Lower lobe of right lung (tissue), 2 donors: ENCODE measurements at regions not wholly inside any gene's neighbourhood (a gene's known extent, or its start where the extent isn't known, plus 50 kb on each side); places are given as distances from the start of the nearest gene placed in this dataset.
A peak's percentile ranks its signal among the peaks of the same experiment; 100 is the strongest.

Source experiments
- ATAC-seq, 2 donors: fragments of 200-7000 bp; cut with Tn5 transposase; one replicate each; pipeline ENCODE4 v1.9.1; 2020 to 2022; ENCODE audit warnings: mild to moderate bottlenecking in 2 of 2, moderate library complexity in 2 of 2
- DNase-seq: peaks from one replicate; pipeline ENCODE4 v3.0.0-alpha.2; 2020
- H3K27ac ChIP-seq: fragments of 200-600 bp; one replicate; pipeline ENCODE4 v1.8.0; 2022
- H3K27me3 ChIP-seq: fragments of 200-600 bp; one replicate; pipeline ENCODE4 v1.8.0; 2022; ENCODE audit warnings: low read depth
- H3K36me3 ChIP-seq: fragments of 200-600 bp; one replicate; pipeline ENCODE4 v1.8.0; 2022; ENCODE audit warnings: mild to moderate bottlenecking
- H3K4me1 ChIP-seq: fragments of 200-600 bp; one replicate; pipeline ENCODE4 v1.8.0; 2022
- H3K4me3 ChIP-seq: fragments of 200-600 bp; one replicate; pipeline ENCODE4 v1.8.0; 2022; ENCODE audit warnings: mild to moderate bottlenecking
- H3K9me3 ChIP-seq: fragments of 200-600 bp; one replicate; pipeline ENCODE4 v1.8.0; 2022
- intact Hi-C: fragments of 100-400 bp; cut with DNase I; formaldehyde crosslinking; loops from one replicate; pipeline ENCODE4 v1.11.0; 2022
- TF ChIP-seq, protein P1 (sequence below): fragments of 200-600 bp; IDR thresholded peaks from one replicate; pipeline ENCODE4 v1.8.0; 2022; ENCODE audit warnings: antibody characterized with exemption, mild to moderate bottlenecking
- donor health status: DM: no; HTN: yes; CAD: no; lungs with severe emphysema.

DNA sequence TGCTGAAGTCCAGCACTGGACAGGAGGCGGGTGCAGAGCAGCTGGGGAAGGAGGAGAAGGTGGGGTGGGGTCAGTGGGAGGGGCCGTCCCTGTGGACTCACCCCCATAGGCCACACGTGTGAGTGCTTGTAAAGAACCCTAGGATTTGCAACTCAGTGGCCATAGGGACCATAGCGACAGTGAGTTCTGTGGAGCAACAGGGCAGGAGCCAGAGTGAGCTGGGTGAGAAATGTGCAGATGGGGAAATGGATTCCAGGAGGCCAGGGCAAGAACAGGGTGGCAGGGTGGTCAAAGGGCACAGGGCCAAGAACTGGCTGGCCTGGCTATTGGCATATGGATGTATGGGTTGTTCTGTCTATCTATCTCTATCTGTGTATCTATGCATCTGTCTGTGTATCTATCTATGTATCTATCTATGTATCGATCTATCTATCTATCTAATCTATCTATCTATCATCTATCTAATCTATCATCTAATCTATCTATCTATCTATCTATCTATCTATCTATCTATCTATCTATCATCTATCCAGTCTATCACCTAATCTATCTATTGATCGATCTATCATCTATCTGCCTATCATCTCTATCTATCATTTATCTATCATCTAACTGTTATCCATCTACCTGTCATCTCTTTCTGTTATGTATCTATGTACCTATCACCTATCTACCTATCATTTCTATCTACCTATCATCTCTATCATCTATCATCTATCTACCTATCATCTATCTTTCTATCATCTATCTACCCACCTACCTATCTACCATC is 889.0 kb downstream of the TBC1D22A start:
- Histone ChIP-seq H3K36me3 (no peaks in the 10 kb centered on the region), H3K27ac (no peak overlapping the region), H3K4me3 (no peak overlapping the region), H3K4me1 (no peaks in the 10 kb centered on the region), H3K27me3 (no peaks in the 10 kb centered on the region), H3K9me3 (no peaks in the 10 kb centered on the region)
- ATAC-seq: no peak
- intact Hi-C loops: no loop called here
- no peak for DNase-seq
- TF ChIP-seq, protein P1, sequence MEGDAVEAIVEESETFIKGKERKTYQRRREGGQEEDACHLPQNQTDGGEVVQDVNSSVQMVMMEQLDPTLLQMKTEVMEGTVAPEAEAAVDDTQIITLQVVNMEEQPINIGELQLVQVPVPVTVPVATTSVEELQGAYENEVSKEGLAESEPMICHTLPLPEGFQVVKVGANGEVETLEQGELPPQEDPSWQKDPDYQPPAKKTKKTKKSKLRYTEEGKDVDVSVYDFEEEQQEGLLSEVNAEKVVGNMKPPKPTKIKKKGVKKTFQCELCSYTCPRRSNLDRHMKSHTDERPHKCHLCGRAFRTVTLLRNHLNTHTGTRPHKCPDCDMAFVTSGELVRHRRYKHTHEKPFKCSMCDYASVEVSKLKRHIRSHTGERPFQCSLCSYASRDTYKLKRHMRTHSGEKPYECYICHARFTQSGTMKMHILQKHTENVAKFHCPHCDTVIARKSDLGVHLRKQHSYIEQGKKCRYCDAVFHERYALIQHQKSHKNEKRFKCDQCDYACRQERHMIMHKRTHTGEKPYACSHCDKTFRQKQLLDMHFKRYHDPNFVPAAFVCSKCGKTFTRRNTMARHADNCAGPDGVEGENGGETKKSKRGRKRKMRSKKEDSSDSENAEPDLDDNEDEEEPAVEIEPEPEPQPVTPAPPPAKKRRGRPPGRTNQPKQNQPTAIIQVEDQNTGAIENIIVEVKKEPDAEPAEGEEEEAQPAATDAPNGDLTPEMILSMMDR: no peak

DNA sequence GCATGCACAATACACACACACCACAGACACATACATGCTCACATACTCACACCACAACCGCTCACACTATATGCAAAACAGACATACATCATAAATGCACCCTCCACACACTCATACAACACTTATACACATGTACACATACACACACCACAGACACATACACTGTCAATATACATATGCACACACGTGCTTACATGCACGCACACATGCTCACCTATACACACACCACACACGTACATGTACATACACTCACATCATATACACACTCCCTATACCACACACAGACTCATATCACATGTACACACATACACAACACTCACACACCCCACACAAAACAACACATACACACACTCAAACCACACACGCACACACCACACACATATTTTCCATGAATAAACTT is 885.3 kb downstream of the TBC1D22A start:
- H3K27me3 ChIP-seq: no peaks in the 10 kb centered on the region
- no peaks in the 10 kb centered on the region for H3K9me3 ChIP-seq
- intact Hi-C loops: no loop called here
- H3K36me3 ChIP-seq: no peaks in the 10 kb centered on the region
- ATAC-seq (peak in 1 of 2 donors; percentile 15), DNase-seq (no peak)
- no peaks in the 10 kb centered on the region for H3K4me1 ChIP-seq
- H3K27ac ChIP-seq: no peak overlapping the region
- no peak overlapping the region for H3K4me3 ChIP-seq
- TF ChIP-seq, protein P1: no peak

DNA sequence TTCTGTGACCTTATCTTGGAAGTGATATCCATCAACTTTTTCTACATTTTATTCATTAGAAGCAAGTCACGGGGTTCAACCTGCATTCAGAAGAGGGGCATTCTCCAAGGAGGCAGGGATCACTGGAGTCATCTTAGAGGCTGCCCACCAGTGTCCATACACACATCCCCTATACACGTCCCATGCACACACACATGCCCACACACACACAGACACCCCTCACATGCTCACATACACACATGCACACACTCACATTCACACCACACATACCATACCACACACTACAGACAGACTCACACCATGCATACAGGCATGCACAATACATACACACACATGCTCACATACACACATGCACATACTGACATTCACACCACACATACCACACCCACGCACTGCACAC is 884.7 kb downstream of the TBC1D22A start:
- H3K4me1 ChIP-seq: no peaks in the 10 kb centered on the region
- intact Hi-C loops: no loop called here
- no peak overlapping the region for H3K27ac ChIP-seq
- no peaks in the 10 kb centered on the region for H3K9me3 ChIP-seq
- no peak overlapping the region for H3K4me3 ChIP-seq
- H3K36me3 ChIP-seq: no peaks in the 10 kb centered on the region
- DNase-seq (no peak), ATAC-seq (no peak)
- H3K27me3 ChIP-seq: no peaks in the 10 kb centered on the region
- TF ChIP-seq, protein P1: no peak

DNA sequence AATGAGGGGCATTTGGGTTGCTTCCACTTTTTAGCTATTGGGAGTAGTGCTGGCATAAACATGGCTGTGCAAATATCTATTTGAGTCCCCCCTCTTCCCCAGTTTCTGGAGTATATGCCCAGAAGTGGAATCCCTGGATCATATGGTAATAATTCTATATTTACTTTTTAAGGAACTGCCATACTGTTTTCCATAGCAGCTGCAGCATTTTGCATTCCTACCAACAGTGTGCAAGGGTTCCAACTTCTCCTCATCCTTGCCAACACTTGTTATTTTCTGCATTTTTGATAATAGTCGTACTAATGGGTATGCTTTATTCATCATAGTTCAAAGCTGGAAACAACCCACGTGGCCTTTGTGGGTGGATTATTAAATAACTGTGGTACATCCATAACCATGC is 883.5 kb downstream of the TBC1D22A start:
- no peaks in the 10 kb centered on the region for H3K9me3 ChIP-seq
- H3K27ac ChIP-seq: no peak overlapping the region
- ATAC-seq (no peak), DNase-seq (no peak)
- no peaks in the 10 kb centered on the region for H3K36me3 ChIP-seq
- TF ChIP-seq, protein P1: no peak
- H3K4me3 ChIP-seq: no peak overlapping the region
- intact Hi-C loops: no loop called here
- H3K4me1 ChIP-seq: no peaks in the 10 kb centered on the region
- no peaks in the 10 kb centered on the region for H3K27me3 ChIP-seq

DNA sequence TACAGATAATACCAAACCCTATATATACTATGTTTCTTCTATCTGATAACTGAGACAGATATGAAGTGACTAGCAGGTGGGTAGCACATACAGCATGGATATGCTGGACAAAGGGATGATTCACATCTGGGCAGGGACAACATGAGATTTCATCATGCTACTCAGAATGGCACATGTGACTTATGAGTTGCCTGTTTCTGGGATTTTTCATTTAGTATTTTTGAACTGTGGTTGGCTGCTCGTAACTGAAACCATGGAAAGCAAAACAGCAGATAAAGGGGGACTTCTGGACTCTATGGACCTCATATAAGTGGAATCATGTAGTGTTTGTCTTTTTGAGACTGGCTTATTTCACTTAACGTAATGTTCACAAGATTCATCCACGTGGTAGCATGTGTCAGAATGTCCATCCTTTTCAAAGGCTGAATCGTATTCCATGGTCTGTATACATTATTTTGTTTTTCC is 883.0 kb downstream of the TBC1D22A start:
- no peaks in the 10 kb centered on the region for H3K9me3 ChIP-seq
- H3K4me1 ChIP-seq: no peaks in the 10 kb centered on the region
- no peak overlapping the region for H3K27ac ChIP-seq
- no peak overlapping the region for H3K4me3 ChIP-seq
- DNase-seq (no peak), ATAC-seq (no peak)
- no peaks in the 10 kb centered on the region for H3K36me3 ChIP-seq
- no peaks in the 10 kb centered on the region for H3K27me3 ChIP-seq
- intact Hi-C loops: no loop called here
- TF ChIP-seq, protein P1: no peak
